ENCODE measurements at regions not wholly inside any gene's neighbourhood (a gene's known extent, or its start where the extent isn't known, plus 50 kb on each side); places are given as distances from the start of the nearest gene placed in this dataset.

DNA sequence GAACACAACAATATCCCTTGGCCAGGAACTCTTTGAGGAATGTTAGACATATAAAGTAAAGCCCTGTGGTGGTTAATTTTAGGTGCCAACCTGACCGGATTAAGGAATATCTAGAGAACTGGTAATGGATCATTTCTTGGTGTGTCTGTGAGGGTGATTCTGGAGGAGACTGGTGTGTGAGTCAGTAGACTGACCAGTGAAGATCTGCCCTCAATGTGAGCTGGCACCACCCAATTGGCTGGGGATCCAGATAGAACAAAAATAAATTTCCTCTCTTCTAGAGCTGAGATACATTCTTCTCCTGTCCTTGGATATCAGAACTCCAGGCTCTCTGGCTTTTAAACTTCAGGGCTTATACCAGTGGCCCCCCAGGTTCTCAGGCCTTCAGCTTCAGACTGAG lies 56.2 kb upstream of the TNPO1 start:
- Histone ChIP-seq H3K27ac (no peak overlapping the region), H3K9me3 (no peaks in the 10 kb centered on the region), H3K27me3 (no peaks in the 10 kb centered on the region), H3K36me3 (no peaks in the 10 kb centered on the region), H3K4me1 (no peaks in the 10 kb centered on the region), H3K4me3 (no peak overlapping the region)
- no peak for ATAC-seq
- WGBS, 2 donors (ENCODE audit: low coverage in 1 of 2) = 71% methylated on average over 1 of the region's 1 CpG; no CpG with 5 or more reads in 1 of the 2 donors
- TF ChIP-seq EP300 (IDR thresholded peaks at IDR 0.05) (no peak), POLR2A (IDR thresholded peaks at IDR 0.05) (no peak), POLR2AphosphoS5 (IDR thresholded peaks at IDR 0.05) (no peak)
- TF ChIP-seq, protein P1, sequence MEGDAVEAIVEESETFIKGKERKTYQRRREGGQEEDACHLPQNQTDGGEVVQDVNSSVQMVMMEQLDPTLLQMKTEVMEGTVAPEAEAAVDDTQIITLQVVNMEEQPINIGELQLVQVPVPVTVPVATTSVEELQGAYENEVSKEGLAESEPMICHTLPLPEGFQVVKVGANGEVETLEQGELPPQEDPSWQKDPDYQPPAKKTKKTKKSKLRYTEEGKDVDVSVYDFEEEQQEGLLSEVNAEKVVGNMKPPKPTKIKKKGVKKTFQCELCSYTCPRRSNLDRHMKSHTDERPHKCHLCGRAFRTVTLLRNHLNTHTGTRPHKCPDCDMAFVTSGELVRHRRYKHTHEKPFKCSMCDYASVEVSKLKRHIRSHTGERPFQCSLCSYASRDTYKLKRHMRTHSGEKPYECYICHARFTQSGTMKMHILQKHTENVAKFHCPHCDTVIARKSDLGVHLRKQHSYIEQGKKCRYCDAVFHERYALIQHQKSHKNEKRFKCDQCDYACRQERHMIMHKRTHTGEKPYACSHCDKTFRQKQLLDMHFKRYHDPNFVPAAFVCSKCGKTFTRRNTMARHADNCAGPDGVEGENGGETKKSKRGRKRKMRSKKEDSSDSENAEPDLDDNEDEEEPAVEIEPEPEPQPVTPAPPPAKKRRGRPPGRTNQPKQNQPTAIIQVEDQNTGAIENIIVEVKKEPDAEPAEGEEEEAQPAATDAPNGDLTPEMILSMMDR (IDR thresholded peaks at IDR 0.05) = no peak

DNA sequence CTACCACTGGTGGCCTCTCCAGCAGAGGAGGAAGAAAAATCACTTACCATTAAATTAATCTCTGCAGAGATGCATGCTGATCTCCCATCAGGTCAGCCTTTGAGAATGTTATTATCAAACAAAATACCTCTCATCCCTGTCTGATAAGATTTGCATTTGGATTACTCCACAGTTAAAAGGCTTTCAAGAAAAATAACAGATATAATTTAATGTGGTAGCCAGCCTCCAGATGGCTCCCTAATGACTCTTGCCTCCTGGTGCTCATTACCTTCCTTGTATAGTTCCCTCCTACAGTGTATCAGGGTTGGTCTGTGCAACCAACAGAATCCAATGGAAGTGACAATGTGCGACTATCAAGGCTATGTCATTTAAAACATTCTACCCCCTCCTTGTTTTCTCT lies 63.6 kb upstream of the TNPO1 start:
- 83 to 89% methylated on average over 1 of the region's 1 CpG for WGBS, 2 donors (ENCODE audit: low coverage in 1 of 2)
- Histone ChIP-seq H3K4me1 (no peaks in the 10 kb centered on the region), H3K27ac (no peak overlapping the region), H3K27me3 (no peaks in the 10 kb centered on the region), H3K9me3 (no peaks in the 10 kb centered on the region), H3K4me3 (no peak overlapping the region), H3K36me3 (no peaks in the 10 kb centered on the region)
- ATAC-seq = no peak
- TF ChIP-seq POLR2A (IDR thresholded peaks at IDR 0.05) (no peak), POLR2AphosphoS5 (IDR thresholded peaks at IDR 0.05) (no peak)

DNA sequence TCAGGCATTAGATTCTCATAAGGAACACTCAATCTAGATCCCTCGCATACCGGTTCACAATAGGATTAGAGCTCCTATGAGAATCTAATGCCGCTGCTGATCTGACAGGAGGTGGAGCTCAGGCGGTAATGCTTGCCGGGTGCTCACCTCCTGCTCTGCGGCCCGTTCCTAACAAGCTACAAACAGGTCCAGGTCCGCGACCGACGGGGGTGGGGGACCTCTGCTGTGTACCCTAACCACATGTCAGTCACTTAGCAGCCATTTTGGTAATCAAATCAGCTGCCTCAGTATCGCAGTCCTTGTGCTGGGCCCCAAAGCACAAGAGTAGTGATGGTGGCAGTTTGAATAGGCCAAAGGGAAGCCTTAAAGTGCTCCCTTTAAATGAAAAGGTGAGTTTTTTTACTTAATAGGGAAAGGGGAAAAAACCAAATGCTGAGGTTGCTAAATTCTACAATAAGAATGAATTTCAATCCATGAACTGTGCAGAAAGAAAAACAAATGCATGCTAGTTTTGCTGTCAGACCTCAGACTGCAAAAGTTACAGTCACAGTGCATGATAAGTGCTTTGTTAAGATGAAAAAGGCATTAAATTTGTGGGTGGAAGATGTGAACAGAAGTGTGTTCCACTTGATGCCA lies 67.0 kb upstream of the TNPO1 start:
- WGBS, 2 donors (ENCODE audit: low coverage in 1 of 2) = 80% methylated on average over 1 of the region's 12 CpGs; no CpG with 5 or more reads in 1 of the 2 donors
- H3K9me3 ChIP-seq = no peaks in the 10 kb centered on the region
- H3K27ac ChIP-seq = no peak overlapping the region
- H3K4me3 ChIP-seq = no peak overlapping the region
- H3K4me1 ChIP-seq = no peaks in the 10 kb centered on the region
- ATAC-seq = no peak
- no peaks in the 10 kb centered on the region for H3K36me3 ChIP-seq
- H3K27me3 ChIP-seq = no peaks in the 10 kb centered on the region
- TF ChIP-seq POLR2AphosphoS5 (IDR thresholded peaks at IDR 0.05) (no peak), EP300 (IDR thresholded peaks at IDR 0.05) (no peak), POLR2A (IDR thresholded peaks at IDR 0.05) (no peak)
- TF ChIP-seq, protein P1 (IDR thresholded peaks at IDR 0.05) = no peak

DNA sequence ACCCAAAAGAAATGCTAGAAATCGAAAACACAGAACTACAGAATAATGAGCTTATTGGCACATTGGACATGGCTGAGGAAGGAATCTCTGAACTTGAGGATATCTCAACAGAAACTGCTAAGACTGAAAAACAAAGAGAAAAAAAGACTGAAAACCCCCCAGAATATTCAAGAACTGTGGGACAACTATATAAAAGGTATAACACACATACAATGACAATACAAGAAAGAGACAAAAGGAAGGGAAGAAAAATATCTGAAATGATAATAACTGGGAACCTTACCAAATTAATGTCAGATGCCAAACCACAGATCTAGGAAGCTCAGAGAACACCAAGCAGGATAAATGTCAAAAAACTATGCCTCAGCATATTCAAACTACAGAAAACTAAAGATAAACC lies 68.6 kb upstream of the TNPO1 start:
- Histone ChIP-seq H3K27ac (no peak overlapping the region), H3K4me3 (no peak overlapping the region), H3K27me3 (no peaks in the 10 kb centered on the region), H3K36me3 (no peaks in the 10 kb centered on the region), H3K9me3 (no peaks in the 10 kb centered on the region), H3K4me1 (no peaks in the 10 kb centered on the region)
- ATAC-seq = no peak
- TF ChIP-seq POLR2AphosphoS5 (IDR thresholded peaks at IDR 0.05) (no peak), POLR2A (IDR thresholded peaks at IDR 0.05) (no peak), EP300 (IDR thresholded peaks at IDR 0.05) (no peak)
- TF ChIP-seq, protein P1 (IDR thresholded peaks at IDR 0.05) = no peak
- 93 to 100% methylated on average over 1 of the region's 1 CpG for WGBS, 2 donors (ENCODE audit: low coverage in 1 of 2)

DNA sequence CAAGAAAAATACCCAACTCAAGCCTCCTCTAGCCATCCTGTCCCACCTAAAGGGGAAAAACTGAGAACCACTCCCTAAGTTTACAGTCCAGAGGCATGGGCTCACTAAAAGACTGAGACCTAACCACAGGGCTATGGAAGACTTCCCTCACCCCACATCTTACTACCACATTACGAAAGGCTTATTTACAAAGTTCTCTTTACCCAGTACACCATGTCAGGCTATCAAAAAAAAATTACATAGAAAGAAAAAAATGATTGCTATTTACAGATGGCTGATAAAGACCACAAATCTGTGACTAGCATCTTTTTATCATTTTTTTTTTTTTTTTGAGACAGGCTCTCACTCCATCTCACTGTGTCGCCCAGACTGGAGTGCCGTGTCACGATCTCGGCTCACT lies 69.7 kb upstream of the TNPO1 start:
- H3K36me3 ChIP-seq = no peaks in the 10 kb centered on the region
- H3K27me3 ChIP-seq = no peaks in the 10 kb centered on the region
- H3K4me3 ChIP-seq = no peak overlapping the region
- no peak overlapping the region for H3K27ac ChIP-seq
- no peak for ATAC-seq
- H3K4me1 ChIP-seq = no peaks in the 10 kb centered on the region
- TF ChIP-seq EP300 (IDR thresholded peaks at IDR 0.05) = no peak
- TF ChIP-seq POLR2AphosphoS5 (IDR thresholded peaks at IDR 0.05) = no peak
- TF ChIP-seq, protein P1 (IDR thresholded peaks at IDR 0.05) = no peak
- TF ChIP-seq POLR2A (IDR thresholded peaks at IDR 0.05) = no peak
- H3K9me3 ChIP-seq = no peaks in the 10 kb centered on the region
- 98 to 100% methylated on average over 1 to 5 of the region's 5 CpGs for WGBS, 2 donors (ENCODE audit: low coverage in 1 of 2)

All from gastroesophageal sphincter (tissue), 4 donors.